DLD1 (cell line): ENCODE measurements at regions not wholly inside any gene's neighbourhood (a gene's known extent, or its start where the extent isn't known, plus 50 kb on each side); places are given as distances from the start of the nearest gene placed in this dataset.
"Not testable (repeated sequence)": the region's sequence is repeated elsewhere in the genome, so short reads cannot be mapped to it uniquely, and the experiment has no call there.

ENCODE experiments used
- in situ Hi-C: cut with HindIII; loops from 2 replicates; pipeline ENCODE4 v1.10.0; 2017; ENCODE audit warnings: low sequenced_read_pairs

- in situ Hi-C loops: no loop called here
These were observed 142.3 kb upstream of the ZNF804B start for GRCh38 chr7:88617185-88617584.

- in situ Hi-C loops: no loop called here
These were observed 144.2 kb upstream of the ZNF804B start for GRCh38 chr7:88615336-88615735.

DNA sequence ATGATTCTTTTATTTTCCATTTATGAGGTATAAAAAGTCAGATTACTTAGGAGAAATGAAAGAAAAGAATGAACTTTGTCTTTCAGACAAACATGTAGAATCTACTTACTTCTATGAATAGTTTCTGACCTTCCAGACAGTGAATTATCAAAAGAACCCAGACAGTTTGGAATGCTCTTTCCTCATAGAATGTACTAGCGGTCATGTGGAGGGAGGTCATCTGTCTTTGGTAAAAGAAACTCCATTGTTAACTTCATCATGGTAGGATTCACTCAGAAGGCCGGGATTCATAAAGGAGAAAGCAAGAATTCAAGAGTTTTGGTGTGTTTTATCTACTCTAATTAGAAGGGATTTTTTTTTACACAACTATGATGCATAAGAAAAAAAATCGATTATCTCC lies 144.8 kb upstream of the ZNF804B start:
- in situ Hi-C loops: no loop called here

DNA sequence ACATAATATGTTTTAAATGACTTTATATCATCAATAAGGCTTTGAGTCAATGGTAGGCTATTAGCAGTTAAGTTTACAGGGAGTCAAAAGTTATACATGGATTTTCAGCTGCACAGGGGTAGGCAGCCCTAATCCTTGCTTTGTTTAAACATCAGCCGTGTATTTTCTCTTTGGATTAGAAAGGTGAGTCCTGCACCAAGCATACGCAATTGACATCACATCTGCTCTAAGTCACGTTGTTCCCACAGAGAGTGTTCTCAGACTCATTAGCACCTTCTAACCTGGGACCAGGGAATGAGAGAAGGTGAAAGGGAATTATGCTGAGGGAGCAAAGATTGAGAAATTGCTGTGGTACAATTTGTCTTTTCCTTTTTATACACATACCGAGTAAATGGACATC lies 148.6 kb upstream of the ZNF804B start:
- in situ Hi-C loops: no loop called here

DNA sequence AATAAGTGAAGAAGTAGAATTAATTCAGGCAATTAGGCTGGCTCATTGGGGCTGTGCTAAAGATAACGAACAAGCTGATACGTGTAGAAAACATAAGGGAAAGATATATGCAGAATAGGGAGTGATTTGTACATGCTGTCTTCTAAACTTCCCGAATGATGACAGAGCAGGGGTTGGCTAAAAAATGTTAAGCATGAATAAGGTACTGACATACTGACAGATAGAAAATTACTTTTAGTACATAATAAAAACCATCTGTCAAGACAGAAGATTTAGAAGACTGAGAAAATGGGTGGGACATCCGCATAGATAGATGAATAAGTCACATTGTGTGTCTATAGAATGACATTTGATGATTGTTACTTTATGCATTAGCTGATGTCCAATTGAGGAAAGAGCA lies 158.8 kb upstream of the ZNF804B start:
- in situ Hi-C loops: no loop called here

GRCh38 chr7:88599528-88599927 lies 160.0 kb upstream of the ZNF804B start:
- in situ Hi-C loops: no loop called here

DNA sequence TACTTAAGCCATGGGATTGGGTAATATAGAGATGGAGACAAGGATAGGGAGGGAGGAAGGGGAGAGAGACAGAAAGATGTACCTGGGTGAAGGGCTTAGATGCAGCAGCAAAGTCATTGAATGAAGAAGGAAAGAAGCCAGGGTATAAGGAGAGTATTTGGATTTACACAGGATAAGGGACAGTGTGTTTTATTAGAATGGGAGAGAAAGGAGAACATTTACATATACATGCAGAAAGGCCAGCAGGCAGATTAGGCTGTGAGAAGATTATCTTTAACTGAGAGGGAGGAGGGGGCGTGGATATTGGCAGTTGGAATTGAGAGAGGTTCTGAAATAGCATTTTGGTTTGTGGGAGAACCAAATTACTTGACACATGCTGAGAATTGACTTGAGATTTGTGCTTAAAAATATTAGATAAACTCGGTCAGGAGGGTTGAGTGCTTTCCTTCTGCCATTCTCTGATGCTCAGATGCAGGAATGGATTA lies 161.5 kb upstream of the ZNF804B start:
- in situ Hi-C loops: no loop called here

GRCh38 chr7:88590963-88591362 lies 168.5 kb upstream of the ZNF804B start:
- in situ Hi-C loops: no loop called here

GRCh38 chr7:88589927-88590326 lies 169.6 kb upstream of the ZNF804B start:
- in situ Hi-C loops: no loop called here

DNA sequence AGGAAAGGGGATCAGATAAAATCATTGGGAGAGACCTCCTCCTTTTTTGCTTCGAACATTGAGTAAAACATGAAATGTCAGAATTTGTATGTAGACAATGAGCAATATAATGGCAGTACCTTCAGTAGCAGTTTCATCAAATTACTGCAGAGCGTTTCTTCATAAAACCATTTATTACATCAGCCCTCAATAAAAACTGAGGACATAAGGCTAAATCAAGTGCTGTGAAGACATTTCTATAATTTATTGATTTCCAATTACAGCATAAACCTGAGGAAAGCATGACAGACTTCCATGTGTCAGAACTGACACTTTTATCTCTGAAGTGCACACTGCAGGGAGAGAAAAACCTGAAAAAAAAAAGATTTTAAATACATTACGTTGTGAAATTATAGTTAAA lies 172.6 kb upstream of the ZNF804B start:
- in situ Hi-C loops: no loop called here

- in situ Hi-C loops: no loop called here
These were observed 173.3 kb upstream of the ZNF804B start for GRCh38 chr7:88586219-88586618.

DNA sequence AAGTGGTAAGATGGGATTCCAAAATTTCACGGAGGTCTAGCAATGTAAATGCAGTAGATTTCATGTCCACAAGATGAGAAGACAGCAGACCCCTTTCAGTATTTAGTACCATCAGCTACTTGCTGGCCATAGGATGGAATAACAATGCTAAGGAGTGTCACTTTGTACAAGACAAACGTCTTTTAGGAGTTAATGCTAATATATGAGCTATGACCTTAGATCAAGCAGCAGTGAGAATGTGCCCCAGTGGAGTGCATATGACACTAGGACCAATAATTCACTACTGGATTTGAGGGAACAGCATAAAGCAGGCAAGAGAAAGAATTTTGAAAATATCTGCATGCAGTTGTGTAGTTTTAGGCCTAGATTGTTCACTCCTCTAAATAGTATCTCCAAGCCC lies 182.8 kb upstream of the ZNF804B start:
- in situ Hi-C loops: no loop called here

GRCh38 chr7:88566162-88566729 lies 193.3 kb upstream of the ZNF804B start:
- in situ Hi-C loops: no loop called here

DNA sequence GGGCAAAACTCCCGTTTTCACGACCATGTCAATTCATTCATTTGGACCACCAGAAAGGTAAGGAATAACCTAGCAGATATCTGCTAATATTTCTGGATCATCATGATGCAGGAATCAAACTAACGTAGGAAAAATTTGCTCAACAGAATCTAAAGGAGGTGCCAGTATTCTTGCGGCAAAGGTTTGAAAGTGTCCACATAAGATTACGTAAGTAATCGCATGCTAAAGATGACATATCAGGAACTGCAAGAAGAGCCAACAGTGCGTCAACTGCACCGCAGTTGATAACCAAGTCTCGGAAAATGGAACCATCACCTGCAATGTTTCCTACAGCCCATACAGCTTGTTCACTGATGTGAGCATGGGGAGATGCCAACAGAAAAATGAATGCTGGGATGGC lies 194.1 kb upstream of the ZNF804B start:
- in situ Hi-C loops: no loop called here

GRCh38 chr7:88556441-88556840 lies 203.1 kb upstream of the ZNF804B start:
- in situ Hi-C loops: not testable (repeated sequence)

DNA sequence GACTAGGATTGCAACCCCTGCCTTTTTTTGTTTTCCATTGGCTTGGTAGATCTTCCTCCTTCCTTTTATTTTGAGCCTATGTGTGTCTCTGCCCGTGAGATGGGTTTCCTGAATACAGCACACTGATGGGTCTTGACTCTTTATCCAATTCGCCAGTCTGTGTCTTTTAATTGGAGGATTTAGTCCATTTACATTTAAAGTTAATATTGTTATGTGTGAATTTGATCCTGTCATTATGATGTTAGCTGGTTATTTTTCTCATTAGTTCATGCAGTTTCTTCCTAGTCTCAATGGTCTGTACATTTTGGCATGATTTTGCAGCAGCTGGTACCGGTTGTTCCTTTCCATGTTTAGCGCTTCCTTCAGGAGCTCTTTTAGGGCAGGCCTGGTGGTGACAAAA lies 204.7 kb upstream of the ZNF804B start:
- in situ Hi-C loops: not testable (repeated sequence)

DNA sequence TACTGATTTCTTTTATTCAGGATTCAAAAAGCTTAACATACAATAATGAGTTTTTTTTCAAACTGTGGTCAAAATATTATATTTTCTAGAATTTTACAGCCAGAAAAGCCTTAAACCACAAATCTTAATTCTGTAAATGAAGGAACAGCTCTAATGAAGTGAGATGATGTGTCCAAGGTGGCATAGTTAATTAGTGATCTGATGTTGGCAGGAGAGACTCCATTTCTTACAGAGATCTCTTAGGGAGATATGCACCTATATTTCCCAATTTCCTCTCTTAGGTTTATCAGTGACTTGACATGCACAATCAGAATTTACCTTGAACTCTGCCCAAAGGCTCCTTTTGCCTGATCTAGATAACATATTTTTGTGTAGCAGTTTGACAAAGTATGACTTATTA lies 211.1 kb upstream of the ZNF804B start:
- in situ Hi-C loops: no loop called here

GRCh38 chr7:88546808-88547207 lies 212.7 kb upstream of the ZNF804B start:
- in situ Hi-C loops: no loop called here

GRCh38 chr7:88545663-88546062 lies 213.8 kb upstream of the ZNF804B start:
- in situ Hi-C loops: no loop called here

DNA sequence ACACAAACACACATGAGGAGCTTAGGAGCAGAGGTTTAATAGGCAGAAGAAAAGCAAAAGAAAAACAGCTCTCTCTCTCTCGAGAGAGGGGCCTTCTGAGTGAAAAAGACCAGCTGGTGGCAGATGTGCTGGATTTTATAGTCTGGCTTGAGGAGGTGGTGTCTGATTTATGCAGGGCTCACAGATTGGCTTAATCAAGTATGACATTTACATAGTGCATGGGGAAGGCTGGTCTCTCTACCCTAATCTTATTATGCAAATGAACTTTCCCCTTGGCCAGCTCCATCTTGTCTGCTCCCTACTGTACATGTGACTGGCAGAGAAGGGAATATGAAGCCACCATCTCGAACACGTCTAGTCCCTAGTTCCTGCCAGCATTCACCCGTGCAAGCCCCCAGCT lies 219.5 kb upstream of the ZNF804B start:
- in situ Hi-C loops: no loop called here

GRCh38 chr7:88539518-88539917 lies 220.0 kb upstream of the ZNF804B start:
- in situ Hi-C loops: no loop called here

DNA sequence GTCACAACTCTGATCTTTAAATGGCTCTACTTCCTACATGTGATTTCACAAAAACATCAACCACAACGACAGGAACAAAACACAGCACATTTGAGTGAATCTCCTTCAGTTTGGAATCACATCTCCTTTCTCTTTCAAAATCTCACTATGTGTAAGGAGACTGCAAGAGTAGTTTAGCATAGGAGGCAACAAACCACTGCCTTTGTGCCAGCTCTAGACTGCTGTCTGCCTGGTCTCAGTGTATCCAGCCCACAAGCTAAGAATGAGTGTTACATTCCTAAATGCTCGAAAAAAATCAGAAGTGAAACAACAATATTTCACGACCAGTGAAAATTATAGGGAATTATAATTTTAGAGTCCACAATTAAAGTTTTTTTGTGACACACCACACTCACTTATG lies 217.0 kb upstream of the STEAP4 start:
- in situ Hi-C loops: no loop called here

- in situ Hi-C loops: no loop called here
These were observed 216.1 kb upstream of the STEAP4 start for GRCh38 chr7:88522771-88523293.
